HFFc6 (cell line): ENCODE measurements at regions not wholly inside any gene's neighbourhood (a gene's known extent, or its start where the extent isn't known, plus 50 kb on each side); places are given as distances from the start of the nearest gene placed in this dataset.

Experiments
- DNase-seq: peaks from one replicate; pipeline ENCODE4 v3.0.0-alpha.2; 2018
- H3K27ac Mint-ChIP-seq: 2 replicates; pipeline ENCODE4 v1.8.0; 2020; ENCODE audit warnings: mild to moderate bottlenecking, mixed read lengths
- H3K27me3 Mint-ChIP-seq: 2 replicates; pipeline ENCODE4 v1.8.0; 2021; ENCODE audit warnings: mild to moderate bottlenecking, moderate library complexity, mixed read lengths; ENCODE audit not compliant: insufficient read depth
- H3K36me3 Mint-ChIP-seq: 2 replicates; pipeline ENCODE4 v1.8.0; 2021; ENCODE audit warnings: low read depth, mixed read lengths
- H3K4me1 Mint-ChIP-seq: 2 replicates; pipeline ENCODE4 v1.8.0; 2020; ENCODE audit warnings: low read depth, mixed read lengths
- H3K4me3 Mint-ChIP-seq: 2 replicates; pipeline ENCODE4 v1.8.0; 2020; ENCODE audit warnings: mild to moderate bottlenecking, moderate library complexity, mixed read lengths
- H3K9me3 Mint-ChIP-seq: 2 replicates; pipeline ENCODE4 v1.8.0; 2020; ENCODE audit warnings: mild to moderate bottlenecking, mixed read lengths
- CTCF ChIP-seq: fragments of 200-600 bp; sonication (generic); IDR thresholded peaks from 2 replicates; pipeline ENCODE4 v1.5.0; 2021; ENCODE audit warnings: antibody characterized with exemption, mild to moderate bottlenecking

GRCh38 chr7:118496138-118496644 is 271.7 kb downstream of the ANKRD7 start:
- H3K27ac Mint-ChIP-seq, result no peak overlapping the region
- no peaks in the 10 kb centered on the region for H3K27me3 Mint-ChIP-seq
- H3K4me3 Mint-ChIP-seq, result no peak overlapping the region
- DNase-seq, result no peak
- TF ChIP-seq CTCF, result no peak
- no peaks in the 10 kb centered on the region for H3K36me3 Mint-ChIP-seq
- H3K4me1 Mint-ChIP-seq, result no peaks in the 10 kb centered on the region
- peaks cover 30% of the 10 kb centered on the region for H3K9me3 Mint-ChIP-seq

- DNase-seq, result no peak
- Mint-ChIP-seq H3K4me1 (no peaks in the 10 kb centered on the region), H3K4me3 (no peak overlapping the region), H3K36me3 (peaks cover 6% of the 10 kb centered on the region; the same call in 1 of the 2 replicates), H3K9me3 (peaks cover 50% of the 10 kb centered on the region), H3K27ac (no peak overlapping the region), H3K27me3 (no peaks in the 10 kb centered on the region)
- TF ChIP-seq CTCF, result no peak
Measured at GRCh38 chr7:118502235-118502634, 277.7 kb downstream of the ANKRD7 start.

GRCh38 chr7:118511146-118511545 is 286.6 kb downstream of the ANKRD7 start:
- peaks cover 9% of the 10 kb centered on the region for H3K9me3 Mint-ChIP-seq
- H3K27ac Mint-ChIP-seq, result no peak overlapping the region
- no peak overlapping the region for H3K4me3 Mint-ChIP-seq
- no peaks in the 10 kb centered on the region for H3K4me1 Mint-ChIP-seq
- TF ChIP-seq CTCF, result no peak
- DNase-seq, result no peak
- no peaks in the 10 kb centered on the region for H3K36me3 Mint-ChIP-seq
- H3K27me3 Mint-ChIP-seq, result no peaks in the 10 kb centered on the region

GRCh38 chr7:118517275-118517674 is 292.8 kb downstream of the ANKRD7 start:
- TF ChIP-seq CTCF, result no peak
- Mint-ChIP-seq H3K27ac (no peak overlapping the region), H3K36me3 (no peaks in the 10 kb centered on the region), H3K4me1 (no peaks in the 10 kb centered on the region), H3K4me3 (no peak overlapping the region), H3K27me3 (no peaks in the 10 kb centered on the region), H3K9me3 (peaks cover 10% of the 10 kb centered on the region)
- no peak for DNase-seq

- no peak overlapping the region for H3K27ac Mint-ChIP-seq
- H3K4me3 Mint-ChIP-seq, result no peak overlapping the region
- no peak for TF ChIP-seq CTCF
- no peaks in the 10 kb centered on the region for H3K4me1 Mint-ChIP-seq
- peaks cover 40% of the 10 kb centered on the region for H3K9me3 Mint-ChIP-seq
- H3K36me3 Mint-ChIP-seq, result no peaks in the 10 kb centered on the region
- DNase-seq, result no peak
- no peaks in the 10 kb centered on the region for H3K27me3 Mint-ChIP-seq
Measured at GRCh38 chr7:118525020-118525419, 300.5 kb downstream of the ANKRD7 start.

- Mint-ChIP-seq H3K9me3 (peaks cover 44% of the 10 kb centered on the region), H3K27ac (no peak overlapping the region), H3K36me3 (no peaks in the 10 kb centered on the region), H3K27me3 (no peaks in the 10 kb centered on the region), H3K4me1 (no peaks in the 10 kb centered on the region), H3K4me3 (no peak overlapping the region)
- no peak for TF ChIP-seq CTCF
- no peak for DNase-seq
Measured at GRCh38 chr7:118531566-118531965, 307.1 kb downstream of the ANKRD7 start.
